HG03025 (cell line): ENCODE measurements at regions not wholly inside any gene's neighbourhood (a gene's known extent, or its start where the extent isn't known, plus 50 kb on each side); places are given as distances from the start of the nearest gene placed in this dataset.

Source experiments
- ATAC-seq: cut with Tn5 transposase; IDR thresholded peaks from one replicate; pipeline ENCODE4 v1.9.1; 2021; ENCODE audit warnings: mild to moderate bottlenecking, moderate library complexity; ENCODE audit not compliant: unreplicated experiment, low FRiP score

- no peak for ATAC-seq
Observed at GRCh38 chr2:19300961-19301360, 57.5 kb downstream of the OSR1 start.

- ATAC-seq = no peak
Observed at GRCh38 chr2:19299522-19299921, 58.9 kb downstream of the OSR1 start.

DNA sequence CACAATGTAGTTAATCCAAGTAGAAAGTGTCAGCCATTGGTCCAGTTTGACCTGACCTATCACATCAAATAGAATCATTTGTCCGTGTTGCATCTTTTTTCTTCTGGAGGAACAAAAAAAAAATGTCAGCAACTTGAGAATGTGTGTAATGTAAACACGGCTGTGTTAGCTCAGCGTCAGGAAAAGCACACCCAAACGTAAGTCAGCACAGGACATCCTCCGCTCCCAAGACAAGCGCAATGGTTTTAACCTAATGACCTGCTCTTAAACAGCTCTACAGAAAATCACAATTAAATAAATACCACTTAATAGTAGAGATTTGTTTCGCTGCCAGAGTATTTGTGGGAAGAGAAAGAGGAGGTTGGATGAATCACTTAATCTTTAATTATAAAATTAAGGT, 59.4 kb downstream of the OSR1 start:
- ATAC-seq = no peak

GRCh38 chr2:19297716-19298115, 60.7 kb downstream of the OSR1 start:
- no peak for ATAC-seq

GRCh38 chr2:19295998-19296502, 62.4 kb downstream of the OSR1 start:
- no peak for ATAC-seq

GRCh38 chr2:19292007-19292406, 66.4 kb downstream of the OSR1 start:
- no peak for ATAC-seq

DNA sequence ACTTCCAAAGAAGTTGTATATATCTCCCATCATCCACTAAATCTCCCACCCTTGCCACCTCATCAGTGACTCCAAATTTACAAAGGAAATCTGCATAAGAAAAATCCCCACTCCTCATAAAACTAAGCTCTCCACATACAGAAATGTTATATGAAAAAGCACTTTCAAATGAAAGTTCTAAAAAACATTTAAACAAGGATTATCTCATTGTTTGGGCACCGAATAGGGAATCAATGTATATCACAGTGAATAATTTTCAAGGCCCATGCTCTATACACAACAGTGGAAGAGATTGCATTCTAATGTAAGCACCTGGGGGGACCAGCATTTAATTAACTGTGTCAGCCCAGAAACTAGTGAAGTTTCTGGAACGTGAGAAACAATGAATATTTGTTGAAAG, 70.1 kb downstream of the OSR1 start:
- ATAC-seq = no peak

GRCh38 chr2:19287324-19287723, 71.1 kb downstream of the OSR1 start:
- no peak for ATAC-seq

DNA sequence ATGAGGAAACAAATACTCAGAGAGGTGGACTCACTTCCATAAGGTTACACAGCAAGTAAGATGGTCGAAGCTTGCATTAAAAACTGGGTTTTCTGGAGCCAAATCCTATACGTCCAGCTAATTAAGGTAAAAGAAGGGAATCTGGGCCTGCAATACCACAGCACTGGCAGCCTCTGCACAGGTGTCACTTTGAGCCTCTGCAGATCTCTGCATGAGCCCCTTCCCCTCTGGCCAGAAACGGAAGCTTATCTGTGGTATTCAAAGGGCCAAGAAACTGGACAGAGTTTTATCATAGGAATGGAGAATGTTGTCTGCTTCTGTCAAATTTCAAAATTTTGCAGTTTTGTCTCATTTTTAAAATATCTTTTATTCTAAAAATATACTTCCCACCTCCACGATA, 76.1 kb downstream of the OSR1 start:
- no peak for ATAC-seq

DNA sequence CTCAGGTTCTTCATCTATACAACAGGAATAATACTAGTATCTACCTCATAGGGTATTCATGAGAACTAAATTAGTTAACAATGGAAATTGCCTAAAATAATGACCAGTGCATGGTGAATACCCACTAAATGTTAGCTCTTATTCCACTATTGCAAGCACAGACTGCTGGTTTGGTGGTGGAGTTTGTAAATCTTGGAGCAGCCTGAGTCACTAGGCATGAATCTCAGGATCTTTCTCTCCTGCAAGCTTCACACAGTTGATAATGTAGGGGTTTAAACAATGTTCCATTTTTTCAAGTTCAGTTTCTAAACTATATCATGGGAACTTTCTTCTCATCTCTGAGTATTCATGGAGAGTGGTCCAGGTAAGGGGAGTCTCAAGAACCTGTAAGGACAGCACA, 84.0 kb downstream of the OSR1 start:
- ATAC-seq = no peak

DNA sequence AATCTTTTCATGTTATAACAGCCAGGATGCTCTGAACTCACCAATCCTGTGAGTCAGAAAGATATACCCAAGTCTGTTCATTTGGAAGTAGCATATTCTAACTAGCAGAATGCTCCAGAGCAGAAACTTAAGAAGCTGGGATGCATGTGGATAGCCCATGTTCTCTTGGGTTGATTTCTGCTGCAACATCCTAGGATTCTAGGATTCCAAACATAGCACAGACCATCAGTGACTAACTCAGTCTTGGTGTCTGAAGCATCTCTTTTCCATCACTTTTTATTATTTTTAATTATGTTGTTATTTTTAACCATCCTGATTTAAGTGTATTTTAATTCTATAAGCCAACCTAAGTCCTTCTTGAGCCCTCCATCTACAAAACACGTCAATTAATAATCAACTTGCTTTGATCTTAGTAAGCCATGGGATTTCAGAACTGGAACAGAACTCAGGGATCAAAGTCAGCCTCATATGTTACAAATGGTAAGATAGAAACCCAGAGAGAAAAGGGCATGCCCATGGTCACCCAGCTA, 85.4 kb downstream of the OSR1 start:
- ATAC-seq = no peak

DNA sequence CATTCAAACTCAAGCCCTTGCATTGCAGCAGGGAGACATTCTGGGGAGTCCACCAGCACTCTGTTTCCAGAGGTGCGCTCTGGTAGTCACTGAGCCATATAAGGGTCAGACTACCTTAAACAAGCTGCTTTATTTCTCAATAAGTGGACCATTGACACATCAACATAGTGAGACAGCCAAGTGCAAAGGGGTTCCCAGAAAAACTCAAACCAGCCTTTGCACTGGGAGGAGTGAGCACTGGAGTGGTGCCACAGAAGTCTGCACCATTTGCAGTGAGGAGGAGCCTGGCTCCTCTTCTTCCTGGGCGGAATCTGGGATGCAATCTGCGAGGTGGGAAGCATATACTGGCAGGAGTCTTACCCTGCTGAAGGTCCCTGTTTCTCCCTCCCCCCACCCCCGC, 86.4 kb downstream of the OSR1 start:
- ATAC-seq = no peak

DNA sequence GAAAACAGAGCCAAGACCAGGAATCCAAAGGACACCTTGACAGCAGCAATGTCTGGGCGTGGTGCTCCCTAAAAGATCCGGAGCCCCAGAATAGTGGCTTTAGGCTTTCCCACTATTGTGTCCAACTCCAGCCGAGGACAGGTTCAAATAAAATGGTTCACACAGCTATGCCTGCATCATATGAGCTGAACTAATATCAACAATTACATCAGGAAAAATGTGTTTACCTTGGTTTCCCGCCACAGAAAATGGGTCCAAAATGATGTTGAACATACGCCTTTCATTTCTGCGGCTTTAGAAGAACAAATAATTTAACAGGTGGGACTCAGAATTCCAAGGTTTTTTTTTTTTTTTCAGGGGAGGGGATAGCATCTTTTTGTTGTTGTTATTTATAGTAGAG, 93.6 kb downstream of the OSR1 start:
- ATAC-seq = no peak

DNA sequence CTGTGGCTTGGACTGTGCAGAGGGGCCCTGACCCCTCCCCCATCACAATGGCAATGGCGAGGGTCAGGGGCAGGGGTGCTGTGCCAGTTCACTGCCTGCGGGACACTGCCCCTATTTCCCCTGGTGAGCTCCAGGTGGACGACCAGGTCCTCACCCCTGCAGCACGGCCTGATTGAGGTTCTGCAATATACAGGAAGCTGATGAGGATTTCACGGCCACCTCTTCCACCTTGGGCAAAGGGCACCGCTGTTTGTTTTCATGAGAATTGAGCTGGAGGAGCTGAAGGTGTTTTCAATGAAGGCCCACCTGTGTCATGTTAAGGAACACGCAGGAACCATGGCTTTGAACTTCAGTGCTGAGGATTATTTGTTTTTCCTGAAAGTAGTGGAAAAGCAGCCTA, 96.3 kb downstream of the OSR1 start:
- no peak for ATAC-seq

- ATAC-seq = no peak
Observed at GRCh38 chr2:19261061-19261460, 97.4 kb downstream of the OSR1 start.

- no peak for ATAC-seq
Observed at GRCh38 chr2:19256121-19256601, 102.3 kb downstream of the OSR1 start.

- no peak for ATAC-seq
Observed at GRCh38 chr2:19255481-19255880, 102.9 kb downstream of the OSR1 start.

- ATAC-seq = no peak
Observed at GRCh38 chr2:19251554-19251953, 106.9 kb downstream of the OSR1 start.

DNA sequence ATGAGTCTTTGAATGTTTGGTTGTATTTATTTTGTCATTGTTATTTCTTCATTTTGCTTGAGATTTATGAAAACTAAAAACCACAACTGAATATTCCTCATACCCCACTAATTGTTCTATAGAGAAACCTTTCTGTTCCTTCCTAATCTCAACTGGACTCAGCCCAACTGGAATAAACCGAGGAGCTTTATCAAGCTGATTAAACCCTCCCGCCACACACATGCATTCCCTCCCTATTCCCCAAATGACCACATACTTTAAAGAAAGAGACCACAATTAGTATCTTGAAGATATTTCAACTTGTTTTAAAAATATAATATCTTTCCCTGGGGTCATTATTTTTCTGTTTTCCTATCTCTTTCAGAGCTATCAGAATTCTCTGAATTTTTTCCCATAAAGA, 107.5 kb downstream of the OSR1 start:
- ATAC-seq = no peak

GRCh38 chr2:19247186-19247585, 111.2 kb downstream of the OSR1 start:
- no peak for ATAC-seq

DNA sequence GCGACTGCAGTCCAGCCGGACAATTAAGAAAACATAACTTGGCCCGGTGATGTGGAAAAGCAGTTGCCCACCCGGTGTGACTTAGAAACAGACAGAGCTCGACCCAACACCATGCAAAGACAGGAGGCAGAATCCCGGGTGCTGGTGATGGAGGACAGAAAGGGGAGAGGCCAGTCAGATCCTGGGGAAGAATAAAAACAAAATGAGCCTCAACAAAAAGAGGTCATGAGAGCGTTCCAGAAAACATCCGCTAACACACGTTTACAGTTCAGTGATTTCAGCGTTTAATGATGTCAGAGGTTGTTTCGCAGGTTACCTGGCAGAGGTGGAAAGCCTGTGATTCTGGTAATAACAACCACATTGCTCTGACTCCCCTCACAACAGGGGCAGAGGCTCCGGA, 111.9 kb downstream of the OSR1 start:
- ATAC-seq = no peak

DNA sequence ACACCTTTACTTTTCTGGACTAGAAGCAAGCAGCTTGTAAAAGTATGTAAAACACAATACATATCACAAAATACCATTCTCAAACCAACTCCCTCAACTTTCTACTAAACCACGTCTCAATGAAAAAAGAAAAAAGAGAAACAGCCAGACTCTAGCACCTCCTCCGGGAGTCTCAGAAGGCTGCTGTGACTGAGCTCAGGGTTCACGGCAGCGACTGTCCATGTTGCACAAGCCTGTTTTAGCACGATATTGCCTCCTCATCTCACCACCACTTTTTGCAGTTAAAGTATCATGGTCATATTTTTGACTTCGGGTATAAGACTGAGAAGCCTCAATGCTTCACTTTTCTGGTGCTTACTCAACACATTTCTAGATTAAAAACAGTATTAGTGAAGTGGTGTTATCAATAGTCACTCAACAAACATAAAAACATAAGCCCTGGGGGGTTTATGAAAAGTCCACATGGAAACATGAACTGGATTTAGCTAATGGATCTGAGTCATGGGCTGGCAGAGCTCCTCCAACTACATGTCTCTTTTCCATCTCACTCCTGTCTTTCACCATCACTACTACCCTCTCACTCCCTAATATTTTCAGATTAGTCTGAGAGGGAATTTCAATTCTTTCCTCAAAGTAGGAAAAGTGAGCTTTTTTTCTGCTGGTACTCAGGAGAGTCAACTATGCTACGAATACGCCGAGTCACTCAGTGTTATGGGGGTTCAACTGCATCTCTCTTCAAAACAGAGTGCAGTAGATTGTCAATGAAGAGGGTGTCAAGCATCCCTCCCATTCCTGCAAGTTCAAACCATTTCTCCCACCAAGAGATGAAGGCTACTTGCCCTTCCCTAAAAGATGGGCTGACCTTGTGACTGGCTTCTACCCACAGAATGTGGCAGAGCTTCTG, 113.7 kb downstream of the OSR1 start:
- ATAC-seq = no peak
